H9 (cell line): ENCODE measurements at regions not wholly inside any gene's neighbourhood (a gene's known extent, or its start where the extent isn't known, plus 50 kb on each side); places are given as distances from the start of the nearest gene placed in this dataset.

ENCODE experiments used
- DNase-seq: peaks from one replicate; pipeline ENCODE4 v3.0.0-alpha.2; 2017
- H2AFZ ChIP-seq: one replicate; pipeline ENCODE4 v1.6.1; 2013; ENCODE audit warnings: mild to moderate bottlenecking, low read length, control low read depth, moderate library complexity
- H2AK5ac ChIP-seq: 2 replicates; pipeline ENCODE4 v1.6.1; 2013; ENCODE audit warnings: low read length, control low read depth, mixed read lengths; ENCODE audit not compliant: insufficient read length
- H2BK120ac ChIP-seq: one replicate; pipeline ENCODE4 v1.6.1; 2013; ENCODE audit warnings: low read depth, mild to moderate bottlenecking, low read length, control low read depth, inconsistent platforms; ENCODE audit not compliant: poor library complexity, severe bottlenecking
- H2BK12ac ChIP-seq: 2 replicates; pipeline ENCODE4 v1.6.1; 2013; ENCODE audit warnings: low read length, control low read depth, mixed read lengths, low read depth; ENCODE audit not compliant: insufficient read length
- H2BK15ac ChIP-seq: 2 replicates; pipeline ENCODE4 v1.6.1; 2013; ENCODE audit warnings: low read depth, low read length, control low read depth
- H2BK20ac ChIP-seq: one replicate; pipeline ENCODE4 v1.6.1; 2013; ENCODE audit warnings: low read depth, mild to moderate bottlenecking, low read length, control low read depth, inconsistent platforms; ENCODE audit not compliant: poor library complexity, severe bottlenecking
- H2BK5ac ChIP-seq: 2 replicates; pipeline ENCODE4 v1.6.1; 2013; ENCODE audit warnings: low read length, control low read depth, mixed read lengths; ENCODE audit not compliant: insufficient read length
- H3K14ac ChIP-seq: 2 replicates; pipeline ENCODE4 v1.6.1; 2013; ENCODE audit warnings: low read length, control low read depth; ENCODE audit not compliant: insufficient read depth
- H3K18ac ChIP-seq: 2 replicates; pipeline ENCODE4 v1.6.1; 2013; ENCODE audit warnings: low read depth, mild to moderate bottlenecking, mixed read lengths, low read length, control low read depth; ENCODE audit not compliant: insufficient read length
- H3K23ac ChIP-seq: 2 replicates; pipeline ENCODE4 v1.6.1; 2013; ENCODE audit warnings: low read length, control low read depth, mixed read lengths, low read depth; ENCODE audit not compliant: insufficient read length
- H3K23me2 ChIP-seq: 2 replicates; pipeline ENCODE4 v1.6.1; 2013; ENCODE audit warnings: low read depth, mild to moderate bottlenecking, mixed read lengths, low read length, control low read depth; ENCODE audit not compliant: insufficient read length, poor library complexity, severe bottlenecking
- H3K27ac ChIP-seq: 2 replicates; pipeline ENCODE4 v1.5.1; 2013; ENCODE audit warnings: low read length, control low read depth, mixed read lengths, low read depth; ENCODE audit not compliant: insufficient read length
- H3K27me3 ChIP-seq: 2 replicates; pipeline ENCODE4 v1.6.1; 2013; ENCODE audit warnings: low read length, control low read depth, inconsistent platforms; ENCODE audit not compliant: insufficient read depth
- H3K4ac ChIP-seq: 2 replicates; pipeline ENCODE4 v1.6.1; 2013; ENCODE audit warnings: low read depth, mild to moderate bottlenecking, control low read depth, inconsistent platforms, low read length, moderate library complexity
- H3K4me1 ChIP-seq: 2 replicates; pipeline ENCODE4 v1.6.1; 2013; ENCODE audit warnings: low read length, control low read depth, inconsistent platforms; ENCODE audit not compliant: insufficient read depth
- H3K4me2 ChIP-seq: 2 replicates; pipeline ENCODE4 v1.6.1; 2013; ENCODE audit warnings: low read length, control low read depth, mixed read lengths; ENCODE audit not compliant: insufficient read length, insufficient read depth
- H3K56ac ChIP-seq: 2 replicates; pipeline ENCODE4 v1.6.1; 2013; ENCODE audit warnings: low read depth, mild to moderate bottlenecking, mixed read lengths, low read length, control low read depth; ENCODE audit not compliant: insufficient read length
- H3K79me1 ChIP-seq: 2 replicates; pipeline ENCODE4 v1.6.1; 2013; ENCODE audit warnings: low read depth, mild to moderate bottlenecking, moderate library complexity, low read length, control low read depth, inconsistent platforms; ENCODE audit not compliant: insufficient read depth, poor library complexity, severe bottlenecking
- H3K79me2 ChIP-seq: 2 replicates; pipeline ENCODE4 v1.6.1; 2013; ENCODE audit warnings: low read length, control low read depth, inconsistent platforms; ENCODE audit not compliant: insufficient read depth
- H3K9ac ChIP-seq: 2 replicates; pipeline ENCODE4 v1.6.1; 2013; ENCODE audit warnings: low read length, control low read depth, mixed read lengths; ENCODE audit not compliant: insufficient read length; ENCODE audit errors: extremely low read depth
- H3K9me3 ChIP-seq: one replicate; pipeline ENCODE4 v1.6.1; 2013; ENCODE audit warnings: low read depth, low read length, inconsistent platforms; ENCODE audit not compliant: control insufficient read depth
- H3T11ph ChIP-seq: one replicate; pipeline ENCODE4 v1.6.1; 2013; ENCODE audit warnings: mild to moderate bottlenecking, low read length, control low read depth, inconsistent platforms
- H4K20me1 ChIP-seq: one replicate; pipeline ENCODE4 v1.6.1; 2013; ENCODE audit not compliant: control insufficient read depth, insufficient read length, insufficient read depth
- H4K5ac ChIP-seq: 2 replicates; pipeline ENCODE4 v1.6.1; 2013; ENCODE audit warnings: low read depth, mild to moderate bottlenecking, mixed read lengths, low read length, control low read depth; ENCODE audit not compliant: insufficient read length
- H4K8ac ChIP-seq: replicated peaks from 2 replicates; pipeline ENCODE4 v1.6.1; 2013; ENCODE audit warnings: low read length, control low read depth, mixed read lengths, low read depth; ENCODE audit not compliant: insufficient read length
- H4K91ac ChIP-seq: 2 replicates; pipeline ENCODE4 v1.6.1; 2013; ENCODE audit warnings: low read depth, mild to moderate bottlenecking, moderate library complexity, mixed read lengths, low read length, control low read depth; ENCODE audit not compliant: insufficient read length
- H3K27ac Mint-ChIP-seq, 3 experiments: 2 replicates in 2 of 3; 3 replicates in 1 of 3; pipeline ENCODE4 v1.8.0; 2020 to 2021; ENCODE audit warnings: mixed read lengths in 3 of 3, mild to moderate bottlenecking in 1 of 3, moderate library complexity in 1 of 3
- H3K27me3 Mint-ChIP-seq: 2 replicates; pipeline ENCODE4 v1.8.0; 2021; ENCODE audit warnings: low read depth, mild to moderate bottlenecking, moderate library complexity, mixed read lengths
- H3K36me3 Mint-ChIP-seq, 3 experiments: 2 replicates in 2 of 3; 3 replicates in 1 of 3; pipeline ENCODE4 v1.8.0; 2020 to 2021; ENCODE audit warnings: low read depth in 3 of 3, mixed read lengths in 3 of 3; ENCODE audit not compliant: insufficient read depth in 1 of 3
- H3K4me1 Mint-ChIP-seq, 2 experiments: 2 replicates each; pipeline ENCODE4 v1.8.0; 2020; ENCODE audit warnings: mixed read lengths in 2 of 2
- H3K4me3 Mint-ChIP-seq, 2 experiments: 2 replicates in 1 of 2; 3 replicates in 1 of 2; pipeline ENCODE4 v1.8.0; 2020 to 2021; ENCODE audit warnings: mild to moderate bottlenecking in 2 of 2, mixed read lengths in 2 of 2, moderate library complexity in 1 of 2
- H3K9me3 Mint-ChIP-seq, 2 experiments: 2 replicates in 1 of 2; 3 replicates in 1 of 2; pipeline ENCODE4 v1.8.0; 2020; ENCODE audit warnings: mild to moderate bottlenecking in 2 of 2, mixed read lengths in 2 of 2, moderate library complexity in 1 of 2
- WGBS: extraction: QIAGEN DNeasy Blood & Tissue Kit; methylation state at CpG from one replicate; pipeline ENCODE4 v1.1.7; 2013; ENCODE audit warnings: missing lambda C conversion rate, low lambda C conversion rate, mixed read lengths; ENCODE audit not compliant: insufficient read length; ENCODE audit errors: extremely low coverage; 5-methylcytosine and 5-hydroxymethylcytosine counted together
- TF ChIP-seq, protein P1 (sequence below): fragments of 200-600 bp; sonication (generic); conservative IDR thresholded peaks from 3 replicates; pipeline ENCODE4 v1.8.0; 2021; ENCODE audit warnings: antibody characterized with exemption, mild to moderate bottlenecking

DNA sequence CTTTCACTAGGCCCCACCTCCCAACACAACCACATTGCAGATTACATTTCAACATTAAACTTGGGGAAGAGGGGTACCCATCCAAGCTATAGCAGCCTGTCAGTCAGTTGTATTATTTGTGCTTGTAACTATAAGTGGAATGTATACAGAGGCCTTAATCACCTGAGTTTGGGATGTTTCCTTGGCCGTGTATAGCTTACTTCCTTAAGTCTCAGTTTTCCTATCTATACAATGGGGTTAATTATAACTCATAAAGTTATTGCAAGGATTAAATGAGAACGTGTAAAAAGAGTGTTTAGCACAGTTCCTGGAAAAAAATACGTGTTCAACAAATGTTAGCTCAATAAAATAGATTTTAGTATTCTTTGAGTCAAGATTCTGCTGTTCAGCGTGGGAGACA lies 165.5 kb upstream of the FAM20A start:
- H2BK15ac ChIP-seq = no peak overlapping the region
- H2BK12ac ChIP-seq = no peak overlapping the region
- TF ChIP-seq, protein P1, sequence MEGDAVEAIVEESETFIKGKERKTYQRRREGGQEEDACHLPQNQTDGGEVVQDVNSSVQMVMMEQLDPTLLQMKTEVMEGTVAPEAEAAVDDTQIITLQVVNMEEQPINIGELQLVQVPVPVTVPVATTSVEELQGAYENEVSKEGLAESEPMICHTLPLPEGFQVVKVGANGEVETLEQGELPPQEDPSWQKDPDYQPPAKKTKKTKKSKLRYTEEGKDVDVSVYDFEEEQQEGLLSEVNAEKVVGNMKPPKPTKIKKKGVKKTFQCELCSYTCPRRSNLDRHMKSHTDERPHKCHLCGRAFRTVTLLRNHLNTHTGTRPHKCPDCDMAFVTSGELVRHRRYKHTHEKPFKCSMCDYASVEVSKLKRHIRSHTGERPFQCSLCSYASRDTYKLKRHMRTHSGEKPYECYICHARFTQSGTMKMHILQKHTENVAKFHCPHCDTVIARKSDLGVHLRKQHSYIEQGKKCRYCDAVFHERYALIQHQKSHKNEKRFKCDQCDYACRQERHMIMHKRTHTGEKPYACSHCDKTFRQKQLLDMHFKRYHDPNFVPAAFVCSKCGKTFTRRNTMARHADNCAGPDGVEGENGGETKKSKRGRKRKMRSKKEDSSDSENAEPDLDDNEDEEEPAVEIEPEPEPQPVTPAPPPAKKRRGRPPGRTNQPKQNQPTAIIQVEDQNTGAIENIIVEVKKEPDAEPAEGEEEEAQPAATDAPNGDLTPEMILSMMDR = no peak
- H3K36me3 Mint-ChIP-seq = no peaks in the 10 kb centered on the region
- H3K27me3 ChIP-seq = no peaks in the 10 kb centered on the region
- H3K23ac ChIP-seq = no peak overlapping the region
- no peak overlapping the region for H3K27ac Mint-ChIP-seq
- no peaks in the 10 kb centered on the region for H3K79me1 ChIP-seq
- H3K9ac ChIP-seq = no peak overlapping the region
- H2AK5ac ChIP-seq = no peak overlapping the region
- no peak overlapping the region for H4K91ac ChIP-seq
- WGBS = no CpG with 5 or more reads among the region's 4 CpGs
- no peak overlapping the region for H4K5ac ChIP-seq
- H2BK5ac ChIP-seq = no peak overlapping the region
- peaks cover 0 to 4% of the 10 kb centered on the region in 2 experiments; a peak in 2 of 5 replicates for H3K9me3 Mint-ChIP-seq
- H3K9me3 ChIP-seq = no peaks in the 10 kb centered on the region
- no peak overlapping the region for H3K4me3 Mint-ChIP-seq
- H3K4me1 Mint-ChIP-seq = no peaks in the 10 kb centered on the region
- no peak overlapping the region for H3K14ac ChIP-seq
- H3K4me1 ChIP-seq = no peaks in the 10 kb centered on the region
- H4K8ac ChIP-seq = no peak overlapping the region
- H3K4me2 ChIP-seq = no peak overlapping the region
- no peak overlapping the region for H3K27ac ChIP-seq
- H4K20me1 ChIP-seq = no peaks in the 10 kb centered on the region
- H3K18ac ChIP-seq = no peak overlapping the region
- H2AFZ ChIP-seq = no peak overlapping the region
- no peak for DNase-seq
- H3T11ph ChIP-seq = no peak overlapping the region
- no peak overlapping the region for H2BK120ac ChIP-seq
- no peaks in the 10 kb centered on the region for H3K79me2 ChIP-seq
- H3K4ac ChIP-seq = no peak overlapping the region
- no peaks in the 10 kb centered on the region for H3K23me2 ChIP-seq
- H3K56ac ChIP-seq = no peak overlapping the region
- H2BK20ac ChIP-seq = no peak overlapping the region
- H3K27me3 Mint-ChIP-seq = no peaks in the 10 kb centered on the region
